ENCODE measurements at regions not wholly inside any gene's neighbourhood (a gene's known extent, or its start where the extent isn't known, plus 50 kb on each side); places are given as distances from the start of the nearest gene placed in this dataset.

GRCh38 chr3:107919239-107919638 is 171.6 kb downstream of the CD47 start (continued):
- no peak for TF ChIP-seq CUX1 (IDR thresholded peaks at IDR 0.05; ENCODE audit: insufficient replicate concordance, low read depth, low read length)
- no peak for TF ChIP-seq RUNX3 (IDR thresholded peaks at IDR 0.05; ENCODE audit: low read length)
- TF ChIP-seq BCL11A (IDR thresholded peaks at IDR 0.05; ENCODE audit: low read depth, low read length), result no peak
- TF ChIP-seq ZNF24 (IDR thresholded peaks at IDR 0.05), result no peak
- no peak for TF ChIP-seq SMAD1 (IDR thresholded peaks at IDR 0.05; ENCODE audit: low read depth, partially characterized antibody)
- no peak for TF ChIP-seq YBX1 (IDR thresholded peaks at IDR 0.05)
- TF ChIP-seq RBBP5 (conservative IDR thresholded peaks at IDR 0.05), result no peak
- TF ChIP-seq BACH1 (IDR thresholded peaks at IDR 0.05; ENCODE audit: borderline replicate concordance), result no peak
- TF ChIP-seq IKZF1 (conservative IDR thresholded peaks at IDR 0.05), result no peak

- ChIA-PET RAD21 (ENCODE audit: unreplicated experiment) (no interaction called here), POLR2A (no interaction called here), CTCF (interaction anchor here (0.6 to 1.0 kb wide), 5 partner anchors 10 to 65 kb away, joined by 3 to 4 read pairs (median 3); no protein-coding TSS in a partner anchor), SMC1A (ENCODE audit: uncharacterized antibody, unreplicated experiment) (interaction anchor here (1.1 kb wide), 2 partner anchors 11 kb away, joined by 3 to 4 read pairs; no protein-coding TSS in a partner anchor)
- Histone ChIP-seq H3K4me3 (no peak overlapping the region), H3K27ac (ENCODE audit: control insufficient read depth, insufficient read depth) (no peak overlapping the region), H3K4me2 (ENCODE audit: control insufficient read depth, insufficient read depth) (no peak overlapping the region), H4K20me1 (ENCODE audit: control insufficient read depth, insufficient read depth) (no peaks in the 10 kb centered on the region), H3K27me3 (replicated peaks in 1 of 2; ENCODE audit: control insufficient read depth in 2 of 2, insufficient read depth in 2 of 2, low read length in 1 of 2) (peaks cover 2 to 3% of the 10 kb centered on the region in 2 experiments; a peak in 2 of 4 replicates), H3K9ac (ENCODE audit: control insufficient read depth, insufficient read depth, low read length) (no peak overlapping the region), H3K4me1 (ENCODE audit: control insufficient read depth, insufficient read depth, low read length) (peaks cover 8% of the 10 kb centered on the region), H3K36me3 (ENCODE audit: control insufficient read depth in 2 of 2, insufficient read depth in 2 of 2, low read length in 1 of 2) (no peaks in the 10 kb centered on the region), H3K79me2 (ENCODE audit: control insufficient read depth, insufficient read depth, low read length) (no peaks in the 10 kb centered on the region), H2AFZ (ENCODE audit: control insufficient read depth, low read depth, low read length) (no peak overlapping the region), H3K9me3 (replicated peaks; ENCODE audit: control insufficient read depth, insufficient read depth, low read length) (no peaks in the 10 kb centered on the region)
- TF ChIP-seq SUZ12 (IDR thresholded peaks at IDR 0.05; ENCODE audit: unreplicated experiment) (no peak), TARDBP (IDR thresholded peaks at IDR 0.05; ENCODE audit: borderline replicate concordance) (no peak), SMARCA5 (IDR thresholded peaks at IDR 0.05) (no peak), HCFC1 (IDR thresholded peaks at IDR 0.05; ENCODE audit: low read length) (no peak), SREBF2 (IDR thresholded peaks at IDR 0.05; ENCODE audit: low read length) (no peak), HDGF (IDR thresholded peaks at IDR 0.05) (no peak), WRNIP1 (IDR thresholded peaks at IDR 0.05; ENCODE audit: borderline replicate concordance, low read depth, low read length) (no peak), YY1 (IDR thresholded peaks at IDR 0.05; ENCODE audit: low read depth, low read length) (no peak), SKIL (IDR thresholded peaks at IDR 0.05; ENCODE audit: low read depth, poor library complexity, severe bottlenecking) (no peak), ATF2 (IDR thresholded peaks at IDR 0.05; ENCODE audit: low read length) (no peak)
- ATAC-seq (no peak), FAIRE-seq (no peak), DNase-seq (ENCODE audit: low read depth, low spot score) (no peak)
- 22% methylated on average over 6 of the region's 6 CpGs for WGBS (ENCODE audit: insufficient coverage, insufficient replicate concordance, low lambda C conversion rate, missing lambda C conversion rate)
- intact Hi-C loops (cut with micrococcal nuclease; ENCODE audit: unreplicated experiment), result no loop called here
- in situ Hi-C loops (cut with MboI), result no loop called here
- no TSS peak for BruUV-seq (replicated peaks)
Observed at GRCh38 chr3:107916171-107916570, 174.7 kb downstream of the CD47 start.

Data from GM12878 (cell line).